ENCODE measurements at regions not wholly inside any gene's neighbourhood (a gene's known extent, or its start where the extent isn't known, plus 50 kb on each side); places are given as distances from the start of the nearest gene placed in this dataset.

GRCh38 chr13:61030445-61030844 is 385.2 kb downstream of the PCDH20 start:
- Mint-ChIP-seq H3K36me3 (peaks cover 0 to 6% of the 10 kb centered on the region in 2 donors), H3K9me3 (peaks cover 10 to 19% of the 10 kb centered on the region in 2 donors), H3K27ac (no peak overlapping the region)
- ATAC-seq (no peak), DNase-seq (ENCODE audit: low spot score in 2 of 2) (no peak)

- ATAC-seq (no peak), DNase-seq (ENCODE audit: low spot score in 2 of 2) (no peak)
- Mint-ChIP-seq H3K27ac (no peak overlapping the region), H3K36me3 (peaks cover 0 to 6% of the 10 kb centered on the region in 2 donors), H3K9me3 (peaks cover 14 to 20% of the 10 kb centered on the region in 2 donors)
These were observed 386.6 kb downstream of the PCDH20 start for GRCh38 chr13:61029064-61029463.

GRCh38 chr13:61024046-61024445 is 391.6 kb downstream of the PCDH20 start:
- Mint-ChIP-seq H3K9me3 (peaks cover 4 to 16% of the 10 kb centered on the region in 2 donors), H3K36me3 (no peaks in the 10 kb centered on the region), H3K27ac (no peak overlapping the region)
- DNase-seq (ENCODE audit: low spot score in 2 of 2) (no peak), ATAC-seq (no peak)

GRCh38 chr13:61021838-61022237 is 393.8 kb downstream of the PCDH20 start:
- ATAC-seq (no peak), DNase-seq (ENCODE audit: low spot score in 2 of 2) (no peak)
- Mint-ChIP-seq H3K27ac (no peak overlapping the region), H3K36me3 (no peaks in the 10 kb centered on the region), H3K9me3 (peaks cover 4 to 13% of the 10 kb centered on the region in 2 donors)

GRCh38 chr13:61013796-61014195 is 401.9 kb downstream of the PCDH20 start:
- no peaks in the 10 kb centered on the region for H3K36me3 Mint-ChIP-seq
- no peak for ATAC-seq
- H3K9me3 Mint-ChIP-seq, result peaks cover 21 to 30% of the 10 kb centered on the region in 2 donors
- no peak overlapping the region for H3K27ac Mint-ChIP-seq
- DNase-seq (ENCODE audit: low spot score in 2 of 2), result no peak

GRCh38 chr13:61010358-61010757 is 405.3 kb downstream of the PCDH20 start:
- no peak for DNase-seq (ENCODE audit: low spot score in 2 of 2)
- H3K36me3 Mint-ChIP-seq, result peaks cover 0 to 17% of the 10 kb centered on the region in 2 donors
- H3K9me3 Mint-ChIP-seq, result peaks cover 42 to 48% of the 10 kb centered on the region in 2 donors
- H3K27ac Mint-ChIP-seq, result no peak overlapping the region
- ATAC-seq, result no peak

- H3K9me3 Mint-ChIP-seq, result peaks cover 27 to 31% of the 10 kb centered on the region in 2 donors
- no peak for ATAC-seq
- DNase-seq (ENCODE audit: low spot score in 2 of 2), result no peak
- no peak overlapping the region for H3K27ac Mint-ChIP-seq
- peaks cover 0 to 26% of the 10 kb centered on the region in 2 donors for H3K36me3 Mint-ChIP-seq
These were observed 413.0 kb downstream of the PCDH20 start for GRCh38 chr13:61002686-61003085.

GRCh38 chr13:60990032-60990733 is 425.5 kb downstream of the PCDH20 start:
- Mint-ChIP-seq H3K27ac (no peak overlapping the region), H3K9me3 (peaks cover 3 to 4% of the 10 kb centered on the region in 2 donors), H3K36me3 (no peaks in the 10 kb centered on the region)
- DNase-seq (ENCODE audit: low spot score in 2 of 2) (no peak), ATAC-seq (no peak)

GRCh38 chr13:60986301-60986700 is 429.3 kb downstream of the PCDH20 start:
- peaks cover 3 to 15% of the 10 kb centered on the region in 2 donors for H3K9me3 Mint-ChIP-seq
- no peak for DNase-seq (ENCODE audit: low spot score in 2 of 2)
- H3K27ac Mint-ChIP-seq, result no peak overlapping the region
- H3K36me3 Mint-ChIP-seq, result no peaks in the 10 kb centered on the region
- ATAC-seq, result no peak

GRCh38 chr13:60981407-60981806 is 434.2 kb downstream of the PCDH20 start:
- Mint-ChIP-seq H3K9me3 (peaks cover 8 to 19% of the 10 kb centered on the region in 2 donors), H3K27ac (no peak overlapping the region), H3K36me3 (no peaks in the 10 kb centered on the region)
- no peak for ATAC-seq
- DNase-seq (ENCODE audit: low spot score in 2 of 2), result no peak

- no peak for DNase-seq (ENCODE audit: low spot score in 2 of 2)
- Mint-ChIP-seq H3K27ac (no peak overlapping the region), H3K9me3 (peaks cover 8 to 13% of the 10 kb centered on the region in 2 donors), H3K36me3 (no peaks in the 10 kb centered on the region)
- no peak for ATAC-seq
These were observed 439.3 kb downstream of the PCDH20 start for GRCh38 chr13:60976367-60976766.

GRCh38 chr13:60974296-60974695 is 441.4 kb downstream of the PCDH20 start:
- peaks cover 12 to 13% of the 10 kb centered on the region in 2 donors for H3K9me3 Mint-ChIP-seq
- ATAC-seq (no peak), DNase-seq (ENCODE audit: low spot score in 2 of 2) (no peak)
- no peak overlapping the region for H3K27ac Mint-ChIP-seq
- H3K36me3 Mint-ChIP-seq, result no peaks in the 10 kb centered on the region

- no peak for DNase-seq (ENCODE audit: low spot score in 2 of 2)
- ATAC-seq, result no peak
- no peak overlapping the region for H3K27ac Mint-ChIP-seq
- peaks cover 12 to 13% of the 10 kb centered on the region in 2 donors for H3K9me3 Mint-ChIP-seq
- H3K36me3 Mint-ChIP-seq, result no peaks in the 10 kb centered on the region
These were observed 442.1 kb downstream of the PCDH20 start for GRCh38 chr13:60973529-60973928.

- Mint-ChIP-seq H3K9me3 (peaks cover 7 to 9% of the 10 kb centered on the region in 2 donors), H3K36me3 (no peaks in the 10 kb centered on the region), H3K27ac (no peak overlapping the region)
- no peak for ATAC-seq
- DNase-seq (ENCODE audit: low spot score in 2 of 2), result no peak
These were observed 444.9 kb downstream of the PCDH20 start for GRCh38 chr13:60970736-60971135.

GRCh38 chr13:60969656-60970055 is 446.0 kb downstream of the PCDH20 start:
- peaks cover 7 to 9% of the 10 kb centered on the region in 2 donors for H3K9me3 Mint-ChIP-seq
- ATAC-seq (no peak), DNase-seq (ENCODE audit: low spot score in 2 of 2) (no peak)
- H3K27ac Mint-ChIP-seq, result no peak overlapping the region
- no peaks in the 10 kb centered on the region for H3K36me3 Mint-ChIP-seq

GRCh38 chr13:60959427-60959826 is 456.2 kb downstream of the PCDH20 start:
- Mint-ChIP-seq H3K36me3 (no peaks in the 10 kb centered on the region), H3K27ac (no peak overlapping the region), H3K9me3 (peaks cover 12 to 18% of the 10 kb centered on the region in 2 donors)
- ATAC-seq, result no peak
- no peak for DNase-seq (ENCODE audit: low spot score in 2 of 2)

GRCh38 chr13:60957816-60958215 is 457.8 kb downstream of the PCDH20 start:
- Mint-ChIP-seq H3K36me3 (no peaks in the 10 kb centered on the region), H3K27ac (no peak overlapping the region)

GRCh38 chr13:60945396-60945795 is 470.3 kb downstream of the PCDH20 start:
- DNase-seq (ENCODE audit: low spot score in 2 of 2) (no peak), ATAC-seq (no peak)
- no peaks in the 10 kb centered on the region for H3K36me3 Mint-ChIP-seq
- peaks cover 12 to 15% of the 10 kb centered on the region in 2 donors for H3K9me3 Mint-ChIP-seq
- no peak overlapping the region for H3K27ac Mint-ChIP-seq

More at GRCh38 chr13:60957816-60958215, 457.8 kb downstream of the PCDH20 start:
- H3K9me3 Mint-ChIP-seq, result peaks cover 12 to 14% of the 10 kb centered on the region in 2 donors
- ATAC-seq, result no peak
- DNase-seq (ENCODE audit: low spot score in 2 of 2), result no peak
